Left lung (tissue), 4 donors: ENCODE measurements at regions not wholly inside any gene's neighbourhood (a gene's known extent, or its start where the extent isn't known, plus 50 kb on each side); places are given as distances from the start of the nearest gene placed in this dataset.
"Not testable (repeated sequence)": the region's sequence is repeated elsewhere in the genome, so short reads cannot be mapped to it uniquely, and the experiment has no call there.

Experiments used
- ATAC-seq: fragments of 200-7000 bp; cut with Tn5 transposase; one replicate; pipeline ENCODE4 v1.9.1; 2020; ENCODE audit warnings: moderate library complexity
- DNase-seq, 4 donors: peaks; one replicate each; pipeline ENCODE4 v3.0.0-alpha.2; 2013 to 2020
- H3K27ac ChIP-seq, 2 donors: fragments of 200-600 bp; sonication (generic) in 1 of 2; one replicate each; pipeline versions ENCODE4 v1.5.0 to v1.8.0; 2020 to 2021
- H3K27me3 ChIP-seq, 2 donors: fragments of 200-600 bp; sonication (generic) in 1 of 2; one replicate each; pipeline versions ENCODE4 v1.5.0 to v1.8.0; 2020 to 2021
- H3K36me3 ChIP-seq, 2 donors: fragments of 200-600 bp; sonication (generic) in 1 of 2; one replicate each; pipeline versions ENCODE4 v1.5.0 to v1.8.0; 2020 to 2021
- H3K4me1 ChIP-seq, 2 donors: fragments of 200-600 bp; one replicate each; pipeline ENCODE4 v1.8.0; 2021
- H3K4me3 ChIP-seq, 2 donors: fragments of 200-600 bp; sonication (generic) in 1 of 2; one replicate each; pipeline versions ENCODE4 v1.5.0 to v1.8.0; 2020 to 2021; ENCODE audit warnings: mild to moderate bottlenecking in 1 of 2
- H3K9me3 ChIP-seq, 2 donors: fragments of 200-600 bp; sonication (generic) in 1 of 2; one replicate each; pipeline versions ENCODE4 v1.5.0 to v1.8.0; 2020 to 2021
- CTCF ChIP-seq, 2 donors: fragments of 200-600 bp; sonication (generic) in 1 of 2; IDR thresholded peaks; one replicate each; pipeline versions ENCODE4 v1.5.0 to v1.8.0; 2021; ENCODE audit warnings: antibody characterized with exemption in 2 of 2
- intact Hi-C, 2 donors: fragments of 100-400 bp; cut with DNase I; formaldehyde crosslinking; loops; one replicate each; pipeline versions ENCODE4 v1.11.2 to v1.14.2; 2022
- donor health status: DM: no; HTN: yes; CAD: no.
- donor health status: DM: no; HTN: no; CAD: no.

DNA sequence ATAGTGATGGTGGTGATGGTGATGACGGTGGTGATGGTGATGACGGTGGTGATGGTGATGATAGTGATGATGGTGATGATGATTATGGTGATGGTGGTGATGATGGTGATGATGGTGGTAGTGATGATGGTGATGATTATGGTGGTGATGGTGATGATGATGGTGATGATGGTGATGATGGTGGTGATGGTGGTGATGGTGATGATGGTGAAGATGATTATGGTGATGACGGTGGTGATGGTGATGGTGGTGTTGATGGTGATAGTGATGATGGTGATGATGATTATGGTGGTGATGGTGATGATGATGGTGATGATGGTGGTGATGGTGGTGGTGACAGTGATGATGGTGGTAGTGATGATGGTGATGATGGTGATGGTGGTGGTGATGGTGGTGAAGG lies 149.2 kb upstream of the IRX1 start:
- ATAC-seq (no peak), DNase-seq (no peak)
- Histone ChIP-seq H3K27me3 (no peaks in the 10 kb centered on the region), H3K4me3 (no peak overlapping the region), H3K27ac (no peak overlapping the region), H3K36me3 (no peaks in the 10 kb centered on the region), H3K4me1 (no peaks in the 10 kb centered on the region), H3K9me3 (peaks cover 0 to 12% of the 10 kb centered on the region in 2 donors)
- intact Hi-C loops, result no loop called here
- TF ChIP-seq CTCF (IDR thresholded peaks at IDR 0.05), result no peak

DNA sequence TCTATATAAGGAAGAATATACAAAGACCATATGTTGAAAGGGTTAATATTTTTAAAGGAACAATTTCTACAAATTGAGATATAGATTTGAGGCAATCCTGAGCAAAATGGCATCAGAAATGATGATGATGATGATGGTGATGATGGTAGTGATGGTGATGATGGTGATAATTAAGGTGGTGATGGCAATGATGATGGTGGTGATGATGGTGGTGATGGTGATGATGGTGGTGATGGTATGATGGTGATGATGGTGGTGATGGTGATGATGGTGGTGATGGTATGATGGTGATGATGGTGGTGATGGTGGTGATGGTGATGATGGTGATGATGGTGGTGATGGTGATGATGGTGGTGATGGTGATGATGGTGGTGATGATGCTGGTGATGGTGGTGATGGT lies 150.1 kb upstream of the IRX1 start:
- H3K36me3 ChIP-seq, H3K27ac ChIP-seq, H3K4me3 ChIP-seq, H3K27me3 ChIP-seq, H3K4me1 ChIP-seq, ATAC-seq, intact Hi-C loops, DNase-seq: not testable (repeated sequence)
- peaks cover 0 to 12% of the 10 kb centered on the region in 2 donors for H3K9me3 ChIP-seq

- ATAC-seq (no peak), DNase-seq (no peak)
- H3K27ac ChIP-seq, result no peak overlapping the region
- H3K36me3 ChIP-seq, result no peaks in the 10 kb centered on the region
- intact Hi-C loops, result no loop called here
- TF ChIP-seq CTCF (IDR thresholded peaks at IDR 0.05), result no peak
- H3K27me3 ChIP-seq, result no peaks in the 10 kb centered on the region
- H3K4me3 ChIP-seq, result no peak overlapping the region
- no peaks in the 10 kb centered on the region for H3K4me1 ChIP-seq
- H3K9me3 ChIP-seq, result no peaks in the 10 kb centered on the region
These were observed 163.5 kb upstream of the IRX1 start for GRCh38 chr5:3432135-3432534.

DNA sequence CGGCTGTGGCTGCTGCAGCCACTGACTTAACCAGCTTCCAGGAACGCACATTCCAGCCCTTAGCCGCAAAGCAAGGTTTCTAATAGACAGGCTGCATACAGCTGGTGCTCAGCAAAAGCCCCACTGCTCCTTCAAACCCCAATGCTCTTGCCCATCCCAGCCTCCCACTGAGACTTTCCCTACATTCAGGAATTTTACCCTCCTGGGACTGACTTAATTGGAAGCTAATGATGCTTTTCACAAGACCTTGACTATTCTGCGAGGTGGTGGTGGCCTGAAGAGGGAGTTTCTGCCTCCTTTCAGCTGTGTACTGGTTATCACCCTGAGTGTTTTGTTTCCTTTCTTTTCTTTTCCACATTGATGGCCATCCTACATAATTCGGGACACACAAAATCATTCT lies 164.9 kb upstream of the IRX1 start:
- intact Hi-C loops, result no loop called here
- Histone ChIP-seq H3K4me1 (no peaks in the 10 kb centered on the region), H3K36me3 (no peaks in the 10 kb centered on the region), H3K9me3 (no peaks in the 10 kb centered on the region), H3K27ac (no peak overlapping the region), H3K4me3 (no peak overlapping the region), H3K27me3 (no peaks in the 10 kb centered on the region)
- ATAC-seq (no peak), DNase-seq (no peak)
- TF ChIP-seq CTCF (IDR thresholded peaks at IDR 0.05), result no peak

- no peaks in the 10 kb centered on the region for H3K9me3 ChIP-seq
- H3K27ac ChIP-seq, result no peak overlapping the region
- no peaks in the 10 kb centered on the region for H3K36me3 ChIP-seq
- ATAC-seq (no peak), DNase-seq (no peak)
- no peaks in the 10 kb centered on the region for H3K27me3 ChIP-seq
- intact Hi-C loops, result no loop called here
- H3K4me1 ChIP-seq, result no peaks in the 10 kb centered on the region
- H3K4me3 ChIP-seq, result no peak overlapping the region
- no peak for TF ChIP-seq CTCF (IDR thresholded peaks at IDR 0.05)
These were observed 165.7 kb upstream of the IRX1 start for GRCh38 chr5:3429962-3430361.

GRCh38 chr5:3428334-3428733 lies 167.3 kb upstream of the IRX1 start:
- Histone ChIP-seq H3K4me1 (no peaks in the 10 kb centered on the region), H3K4me3 (no peak overlapping the region), H3K36me3 (no peaks in the 10 kb centered on the region), H3K9me3 (no peaks in the 10 kb centered on the region), H3K27ac (no peak overlapping the region), H3K27me3 (no peaks in the 10 kb centered on the region)
- intact Hi-C loops, result no loop called here
- ATAC-seq, result no peak
- peak in 2 of 4 donors; percentile 15 to 70 for DNase-seq
- no peak for TF ChIP-seq CTCF (IDR thresholded peaks at IDR 0.05)
